SU-DHL-6 (cell line): ENCODE measurements at regions not wholly inside any gene's neighbourhood (a gene's known extent, or its start where the extent isn't known, plus 50 kb on each side); places are given as distances from the start of the nearest gene placed in this dataset.

Experiments used
- H2AFZ ChIP-seq: fragments of 200-600 bp; sonication (generic); 2 replicates; pipeline ENCODE4 v1.6.1; 2014; ENCODE audit warnings: low read depth, mild to moderate bottlenecking, moderate library complexity, mixed read lengths, antibody characterized with exemption, low read length; ENCODE audit not compliant: severe bottlenecking
- H3F3A ChIP-seq: fragments of 200-600 bp; shearing (Covaris generic); 2 replicates; pipeline ENCODE4 v1.6.0; 2016; ENCODE audit warnings: antibody characterized with exemption, mild to moderate bottlenecking; ENCODE audit not compliant: insufficient read depth
- H3K27ac ChIP-seq: fragments of 200-600 bp; sonication (generic); 2 replicates; pipeline ENCODE4 v1.5.1; 2016; ENCODE audit warnings: low read depth, mild to moderate bottlenecking, low read length, moderate library complexity, mixed read lengths
- H3K27me3 ChIP-seq: fragments of 200-600 bp; sonication (generic), shearing (Covaris generic); 2 replicates; pipeline ENCODE4 v1.6.0; 2014; ENCODE audit warnings: mild to moderate bottlenecking, low read length
- H3K36me3 ChIP-seq: fragments of 200-600 bp; sonication (generic); 2 replicates; pipeline ENCODE4 v1.6.1; 2014; ENCODE audit warnings: mild to moderate bottlenecking, low read length, mixed read lengths
- H3K4me2 ChIP-seq: fragments of 300-600, 200-600 bp; shearing (Covaris generic), sonication (generic); 2 replicates; pipeline ENCODE4 v1.6.0; 2014; ENCODE audit warnings: low read length, low read depth, mild to moderate bottlenecking; ENCODE audit not compliant: poor library complexity, severe bottlenecking
- H3K4me3 ChIP-seq: fragments of 200-600 bp; sonication (generic); 2 replicates; pipeline ENCODE4 v1.5.1; 2014; ENCODE audit warnings: antibody characterized with exemption, low read length, mild to moderate bottlenecking, mixed read lengths; ENCODE audit not compliant: insufficient read depth, poor library complexity, severe bottlenecking
- H3K79me2 ChIP-seq: fragments of 200-600 bp; sonication (generic); 2 replicates; pipeline ENCODE4 v1.6.1; 2014; ENCODE audit warnings: mild to moderate bottlenecking, low read length, moderate library complexity; ENCODE audit not compliant: insufficient read depth
- H3K9ac ChIP-seq: fragments of 200-600 bp; sonication (generic); 2 replicates; pipeline ENCODE4 v1.7.0; 2014; ENCODE audit warnings: mild to moderate bottlenecking, low read length
- H3K9me2 ChIP-seq: fragments of 200-600 bp; sonication (generic); replicated peaks from 2 replicates; pipeline ENCODE4 v1.6.1; 2014; ENCODE audit warnings: low read length; ENCODE audit not compliant: insufficient read depth
- H3K9me3 ChIP-seq: fragments of 200-600 bp; sonication (generic); 2 replicates; pipeline ENCODE4 v1.6.1; 2014; ENCODE audit warnings: low read length, mixed read lengths; ENCODE audit not compliant: insufficient read depth
- H4K20me1 ChIP-seq: fragments of 200-600 bp; sonication (generic); 2 replicates; pipeline ENCODE4 v1.6.1; 2014; ENCODE audit warnings: low read depth, mild to moderate bottlenecking, antibody characterized with exemption, low read length, moderate library complexity, mixed read lengths
- EZH2phosphoT487 ChIP-seq: fragments of 200-600 bp; sonication (generic), shearing (Covaris generic); conservative IDR thresholded peaks from 2 replicates; pipeline ENCODE4 v1.6.1; 2018; ENCODE audit warnings: mild to moderate bottlenecking, antibody characterized with exemption, low read length, moderate library complexity, mixed read lengths
- TF ChIP-seq, protein P1 (sequence below): fragments of 200-600 bp; sonication (generic); IDR thresholded peaks from one replicate; pipeline ENCODE4 v1.5.1; 2017; ENCODE audit warnings: antibody characterized with exemption, mild to moderate bottlenecking, low read length, moderate library complexity; ENCODE audit not compliant: insufficient read depth, poor library complexity, severe bottlenecking

DNA sequence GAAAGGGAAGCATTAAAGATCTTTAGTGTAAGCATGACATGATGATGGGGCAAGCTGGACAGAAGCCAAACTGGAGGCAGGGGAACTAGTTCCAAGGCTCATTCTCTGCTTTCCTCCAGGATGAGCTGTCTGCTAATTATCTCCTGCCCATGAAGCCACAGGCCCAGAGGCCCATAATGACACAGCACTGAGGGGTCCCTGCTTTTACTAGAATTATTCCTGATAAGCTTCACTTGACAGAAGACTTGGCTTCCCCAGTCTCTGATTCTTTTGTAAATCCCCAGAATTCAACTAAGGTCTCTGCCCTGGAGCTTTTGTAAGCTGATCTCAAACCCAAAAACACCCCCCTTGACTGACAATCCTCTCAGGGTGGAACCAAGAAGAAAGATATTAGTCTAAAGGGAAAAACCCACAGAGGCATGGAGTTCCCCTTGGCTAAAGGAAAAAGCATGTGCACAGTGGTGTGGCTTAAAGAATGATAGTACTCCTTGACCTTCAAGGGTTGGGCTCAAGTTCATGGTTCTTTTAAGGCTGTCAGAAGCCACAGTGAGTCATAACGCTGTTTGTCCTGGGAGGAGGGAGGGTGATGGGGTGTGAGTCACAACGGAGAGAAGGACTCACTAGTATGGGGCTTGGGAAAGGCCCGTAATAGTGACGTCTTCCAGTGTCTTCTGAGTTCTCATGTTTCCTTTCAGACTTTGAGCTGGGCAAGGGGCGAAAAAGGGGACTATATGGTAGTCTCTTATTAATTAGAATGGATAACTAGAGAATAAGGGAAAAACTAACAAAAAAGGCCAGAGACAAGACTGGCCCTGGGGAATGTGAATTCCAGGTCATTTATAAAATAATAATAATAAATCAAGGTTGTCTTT lies 146.0 kb upstream of the CPEB2 start:
- no peak overlapping the region for H2AFZ ChIP-seq
- H3K79me2 ChIP-seq = no peaks in the 10 kb centered on the region
- no peaks in the 10 kb centered on the region for H4K20me1 ChIP-seq
- TF ChIP-seq, protein P1, sequence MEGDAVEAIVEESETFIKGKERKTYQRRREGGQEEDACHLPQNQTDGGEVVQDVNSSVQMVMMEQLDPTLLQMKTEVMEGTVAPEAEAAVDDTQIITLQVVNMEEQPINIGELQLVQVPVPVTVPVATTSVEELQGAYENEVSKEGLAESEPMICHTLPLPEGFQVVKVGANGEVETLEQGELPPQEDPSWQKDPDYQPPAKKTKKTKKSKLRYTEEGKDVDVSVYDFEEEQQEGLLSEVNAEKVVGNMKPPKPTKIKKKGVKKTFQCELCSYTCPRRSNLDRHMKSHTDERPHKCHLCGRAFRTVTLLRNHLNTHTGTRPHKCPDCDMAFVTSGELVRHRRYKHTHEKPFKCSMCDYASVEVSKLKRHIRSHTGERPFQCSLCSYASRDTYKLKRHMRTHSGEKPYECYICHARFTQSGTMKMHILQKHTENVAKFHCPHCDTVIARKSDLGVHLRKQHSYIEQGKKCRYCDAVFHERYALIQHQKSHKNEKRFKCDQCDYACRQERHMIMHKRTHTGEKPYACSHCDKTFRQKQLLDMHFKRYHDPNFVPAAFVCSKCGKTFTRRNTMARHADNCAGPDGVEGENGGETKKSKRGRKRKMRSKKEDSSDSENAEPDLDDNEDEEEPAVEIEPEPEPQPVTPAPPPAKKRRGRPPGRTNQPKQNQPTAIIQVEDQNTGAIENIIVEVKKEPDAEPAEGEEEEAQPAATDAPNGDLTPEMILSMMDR = no peak
- TF ChIP-seq EZH2phosphoT487 = no peak
- no peak overlapping the region for H3K9ac ChIP-seq
- no peak overlapping the region for H3K4me3 ChIP-seq
- H3K27me3 ChIP-seq = no peaks in the 10 kb centered on the region
- H3K4me2 ChIP-seq = no peak overlapping the region
- no peaks in the 10 kb centered on the region for H3F3A ChIP-seq
- H3K9me2 ChIP-seq = no peaks in the 10 kb centered on the region
- no peaks in the 10 kb centered on the region for H3K9me3 ChIP-seq
- no peaks in the 10 kb centered on the region for H3K36me3 ChIP-seq
- no peak overlapping the region for H3K27ac ChIP-seq

DNA sequence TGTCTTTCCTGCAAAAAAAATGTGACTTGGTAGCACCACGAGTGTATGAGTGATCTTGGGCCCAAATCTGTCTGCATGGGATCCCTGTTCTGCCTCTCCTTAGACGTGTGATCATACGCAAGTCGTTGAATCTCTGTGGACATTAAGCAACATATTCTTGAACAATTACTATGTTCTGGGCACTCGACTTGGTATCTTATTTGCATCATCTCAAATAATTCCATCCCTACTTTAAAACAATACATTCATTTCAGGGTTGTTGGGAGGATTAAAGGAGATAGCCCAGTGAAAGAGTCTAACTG lies 145.4 kb upstream of the CPEB2 start:
- H3K27ac ChIP-seq = no peak overlapping the region
- no peaks in the 10 kb centered on the region for H3K9me2 ChIP-seq
- H3K4me2 ChIP-seq = no peak overlapping the region

DNA sequence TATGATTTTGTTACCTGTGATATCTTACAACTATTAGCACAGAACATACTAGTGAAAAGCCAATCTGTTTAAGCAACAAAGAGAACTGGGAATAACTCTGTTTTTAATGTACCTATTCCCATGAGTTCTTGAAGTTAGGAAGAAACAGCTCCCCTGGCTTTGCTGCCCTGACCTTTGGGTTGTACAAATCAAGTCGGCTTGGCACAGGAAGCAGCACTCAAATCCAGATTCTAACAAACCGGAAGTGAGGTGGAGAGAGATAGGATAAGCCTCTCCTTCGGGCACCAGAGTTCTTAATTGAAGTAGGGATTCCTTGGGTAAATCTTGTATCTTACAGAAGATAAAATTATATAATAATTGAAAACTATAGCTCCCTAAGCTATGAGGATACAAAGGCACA lies 144.8 kb upstream of the CPEB2 start:
- H3K9me3 ChIP-seq = no peaks in the 10 kb centered on the region
- no peak overlapping the region for H3K4me3 ChIP-seq
- TF ChIP-seq, protein P1 = no peak
- no peak for TF ChIP-seq EZH2phosphoT487
- H3K36me3 ChIP-seq = no peaks in the 10 kb centered on the region
- no peak overlapping the region for H3K9ac ChIP-seq
- no peaks in the 10 kb centered on the region for H3K79me2 ChIP-seq
- no peak overlapping the region for H2AFZ ChIP-seq
- no peak overlapping the region for H3K27ac ChIP-seq
- no peak overlapping the region for H3K4me2 ChIP-seq
- no peaks in the 10 kb centered on the region for H3K9me2 ChIP-seq
- no peaks in the 10 kb centered on the region for H4K20me1 ChIP-seq
- no peaks in the 10 kb centered on the region for H3K27me3 ChIP-seq
- no peaks in the 10 kb centered on the region for H3F3A ChIP-seq

More for the DNA sequence above, 145.4 kb upstream of the CPEB2 start:
- no peaks in the 10 kb centered on the region for H4K20me1 ChIP-seq
- no peak overlapping the region for H3K4me3 ChIP-seq
- H3F3A ChIP-seq = no peaks in the 10 kb centered on the region
- TF ChIP-seq, protein P1 = no peak
- TF ChIP-seq EZH2phosphoT487 = no peak
- H2AFZ ChIP-seq = no peak overlapping the region
- no peaks in the 10 kb centered on the region for H3K79me2 ChIP-seq
- no peaks in the 10 kb centered on the region for H3K27me3 ChIP-seq
- no peak overlapping the region for H3K9ac ChIP-seq
- H3K9me3 ChIP-seq = no peaks in the 10 kb centered on the region
- H3K36me3 ChIP-seq = no peaks in the 10 kb centered on the region
